Medulla oblongata (tissue), 1 donor: ENCODE measurements at regions not wholly inside any gene's neighbourhood (a gene's known extent, or its start where the extent isn't known, plus 50 kb on each side); places are given as distances from the start of the nearest gene placed in this dataset.
A peak's percentile ranks its signal among the peaks of the same experiment; 100 is the strongest.

Experiments
- DNase-seq: peaks from one replicate; pipeline ENCODE4 v3.0.0-alpha.2; 2015; ENCODE audit errors: extremely low spot score

- no peak for DNase-seq
These were observed 366.2 kb downstream of the TFAP2A start for GRCh38 chr6:10048370-10049297.

- DNase-seq = no peak
These were observed 372.6 kb downstream of the TFAP2A start for GRCh38 chr6:10042280-10042679.

GRCh38 chr6:10033223-10033829, 381.5 kb downstream of the TFAP2A start:
- no peak for DNase-seq

GRCh38 chr6:10031617-10032016, 383.3 kb downstream of the TFAP2A start:
- no peak for DNase-seq

GRCh38 chr6:10030942-10031537, 383.8 kb downstream of the TFAP2A start:
- DNase-seq = peak; percentile 33

GRCh38 chr6:10028222-10028621, 386.7 kb downstream of the TFAP2A start:
- no peak for DNase-seq

GRCh38 chr6:10019851-10020250, 395.0 kb downstream of the TFAP2A start:
- DNase-seq = no peak

- DNase-seq = no peak
These were observed 400.3 kb downstream of the TFAP2A start for GRCh38 chr6:10014557-10014956.

- no peak for DNase-seq
These were observed 414.3 kb downstream of the TFAP2A start for GRCh38 chr6:10000551-10000950.

- DNase-seq = no peak
These were observed 415.1 kb downstream of the TFAP2A start for GRCh38 chr6:9999796-10000195.

- DNase-seq = no peak
These were observed 428.6 kb downstream of the TFAP2A start for GRCh38 chr6:9986273-9986672.

GRCh38 chr6:9985481-9985880, 429.4 kb downstream of the TFAP2A start:
- no peak for DNase-seq

GRCh38 chr6:9984607-9985006, 430.3 kb downstream of the TFAP2A start:
- no peak for DNase-seq

GRCh38 chr6:9983168-9983567, 431.7 kb downstream of the TFAP2A start:
- no peak for DNase-seq

- DNase-seq = no peak
These were observed 432.7 kb downstream of the TFAP2A start for GRCh38 chr6:9982215-9982614.

- no peak for DNase-seq
These were observed 434.9 kb downstream of the TFAP2A start for GRCh38 chr6:9979996-9980395.

- no peak for DNase-seq
These were observed 436.4 kb downstream of the TFAP2A start for GRCh38 chr6:9978480-9978879.

GRCh38 chr6:9977411-9977810, 437.5 kb downstream of the TFAP2A start:
- no peak for DNase-seq

GRCh38 chr6:9961646-9962045, 453.2 kb downstream of the TFAP2A start:
- no peak for DNase-seq

GRCh38 chr6:9957215-9957759, 457.6 kb downstream of the TFAP2A start:
- no peak for DNase-seq

GRCh38 chr6:9948678-9949077, 466.2 kb downstream of the TFAP2A start:
- DNase-seq = no peak

- DNase-seq = no peak
These were observed 470.9 kb downstream of the TFAP2A start for GRCh38 chr6:9943986-9944385.

- no peak for DNase-seq
These were observed 471.8 kb downstream of the TFAP2A start for GRCh38 chr6:9943026-9943425.
